ENCODE measurements at regions not wholly inside any gene's neighbourhood (a gene's known extent, or its start where the extent isn't known, plus 50 kb on each side); places are given as distances from the start of the nearest gene placed in this dataset.

DNA sequence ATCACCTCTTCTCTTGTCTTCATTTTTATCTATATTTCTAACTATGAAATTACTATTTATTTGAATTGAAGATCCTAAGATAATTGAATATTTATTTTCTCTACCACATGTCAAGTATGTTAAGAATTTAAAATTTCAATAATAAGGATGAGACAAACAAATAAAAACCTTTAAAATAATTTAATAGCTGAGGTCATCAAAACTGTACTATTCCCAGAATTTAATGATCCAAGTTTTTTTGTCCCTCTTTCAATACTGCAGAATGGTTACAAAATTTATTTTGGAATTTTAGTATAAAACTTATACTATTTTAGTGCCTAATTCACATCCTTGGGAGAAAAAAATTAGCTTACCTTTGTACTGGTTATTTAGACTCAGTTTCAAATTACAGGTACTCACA is 774.9 kb downstream of the ROBO2 start:
- Histone ChIP-seq H3K4me3 (ENCODE audit: low read depth, low read length) (no peak overlapping the region), H3K36me3 (ENCODE audit: control insufficient read depth, insufficient read depth, low read length) (no peaks in the 10 kb centered on the region), H3K27me3 (ENCODE audit: control insufficient read depth, insufficient read depth, low read length) (no peaks in the 10 kb centered on the region)
- POLR2A ChIA-PET: no interaction called here
- CTCF ChIA-PET: interaction anchor here (1.3 to 1.6 kb wide), 2 partner anchors 10 to 552 kb away, joined by 3 to 6 read pairs; no protein-coding TSS in a partner anchor
- TF ChIP-seq, protein P1, sequence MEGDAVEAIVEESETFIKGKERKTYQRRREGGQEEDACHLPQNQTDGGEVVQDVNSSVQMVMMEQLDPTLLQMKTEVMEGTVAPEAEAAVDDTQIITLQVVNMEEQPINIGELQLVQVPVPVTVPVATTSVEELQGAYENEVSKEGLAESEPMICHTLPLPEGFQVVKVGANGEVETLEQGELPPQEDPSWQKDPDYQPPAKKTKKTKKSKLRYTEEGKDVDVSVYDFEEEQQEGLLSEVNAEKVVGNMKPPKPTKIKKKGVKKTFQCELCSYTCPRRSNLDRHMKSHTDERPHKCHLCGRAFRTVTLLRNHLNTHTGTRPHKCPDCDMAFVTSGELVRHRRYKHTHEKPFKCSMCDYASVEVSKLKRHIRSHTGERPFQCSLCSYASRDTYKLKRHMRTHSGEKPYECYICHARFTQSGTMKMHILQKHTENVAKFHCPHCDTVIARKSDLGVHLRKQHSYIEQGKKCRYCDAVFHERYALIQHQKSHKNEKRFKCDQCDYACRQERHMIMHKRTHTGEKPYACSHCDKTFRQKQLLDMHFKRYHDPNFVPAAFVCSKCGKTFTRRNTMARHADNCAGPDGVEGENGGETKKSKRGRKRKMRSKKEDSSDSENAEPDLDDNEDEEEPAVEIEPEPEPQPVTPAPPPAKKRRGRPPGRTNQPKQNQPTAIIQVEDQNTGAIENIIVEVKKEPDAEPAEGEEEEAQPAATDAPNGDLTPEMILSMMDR (IDR thresholded peaks at IDR 0.05; ENCODE audit: insufficient read depth, low read depth, low read length): no peak
- DNase-seq (ENCODE audit: low read depth): no peak

DNA sequence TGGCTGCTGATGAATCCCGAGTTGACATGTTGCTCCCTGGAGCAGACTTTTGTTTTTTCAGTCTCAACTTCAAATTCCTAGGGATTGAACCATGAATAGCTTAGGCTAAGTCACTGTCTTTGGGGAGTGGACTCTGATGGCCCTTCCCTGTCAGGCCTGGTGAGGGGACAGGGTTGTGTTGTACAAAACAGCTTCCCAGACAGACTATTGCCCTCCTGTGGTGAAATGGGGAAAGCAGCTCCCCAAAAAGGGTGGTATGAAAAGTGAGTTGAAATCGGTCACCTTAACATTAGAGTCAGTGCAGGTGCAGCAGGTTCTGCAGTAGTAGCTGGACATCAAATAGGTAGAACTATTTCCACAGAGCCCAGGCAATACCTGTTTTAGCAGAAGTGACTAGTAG is 775.6 kb downstream of the ROBO2 start:
- Histone ChIP-seq H3K36me3 (ENCODE audit: control insufficient read depth, insufficient read depth, low read length) (no peaks in the 10 kb centered on the region), H3K4me3 (ENCODE audit: low read depth, low read length) (no peak overlapping the region), H3K27me3 (ENCODE audit: control insufficient read depth, insufficient read depth, low read length) (no peaks in the 10 kb centered on the region)
- POLR2A ChIA-PET: no interaction called here
- DNase-seq (ENCODE audit: low read depth): no peak
- CTCF ChIA-PET: interaction anchor here (1.3 to 1.6 kb wide), 2 partner anchors 10 to 553 kb away, joined by 3 to 6 read pairs; no protein-coding TSS in a partner anchor
- TF ChIP-seq, protein P1 (IDR thresholded peaks at IDR 0.05; ENCODE audit: insufficient read depth, low read depth, low read length): peak; percentile 49

DNA sequence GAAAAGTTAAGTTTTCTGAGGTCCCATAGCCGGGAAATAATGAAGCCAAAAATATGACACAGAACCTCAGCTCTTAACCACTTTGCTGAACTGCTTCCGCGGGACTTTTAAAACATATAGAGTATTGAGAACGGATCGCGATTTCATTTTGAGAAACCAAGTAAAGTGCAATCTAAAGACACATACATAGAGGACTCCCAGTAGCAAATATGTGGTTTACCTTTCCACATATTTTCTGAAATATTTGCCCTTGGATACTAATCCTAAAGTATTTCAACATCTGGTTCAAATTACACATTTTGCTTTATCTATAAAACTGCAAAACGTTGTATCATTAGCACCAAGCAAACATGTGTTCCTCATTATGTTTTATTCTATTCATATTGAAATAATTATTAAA is 776.5 kb downstream of the ROBO2 start:
- H3K36me3 ChIP-seq (ENCODE audit: control insufficient read depth, insufficient read depth, low read length): no peaks in the 10 kb centered on the region
- TF ChIP-seq, protein P1 (IDR thresholded peaks at IDR 0.05; ENCODE audit: insufficient read depth, low read depth, low read length): no peak
- POLR2A ChIA-PET: no interaction called here
- CTCF ChIA-PET: no interaction called here
- peak; percentile 39 for DNase-seq (ENCODE audit: low read depth)
- no peaks in the 10 kb centered on the region for H3K27me3 ChIP-seq (ENCODE audit: control insufficient read depth, insufficient read depth, low read length)
- no peak overlapping the region for H3K4me3 ChIP-seq (ENCODE audit: low read depth, low read length)

DNA sequence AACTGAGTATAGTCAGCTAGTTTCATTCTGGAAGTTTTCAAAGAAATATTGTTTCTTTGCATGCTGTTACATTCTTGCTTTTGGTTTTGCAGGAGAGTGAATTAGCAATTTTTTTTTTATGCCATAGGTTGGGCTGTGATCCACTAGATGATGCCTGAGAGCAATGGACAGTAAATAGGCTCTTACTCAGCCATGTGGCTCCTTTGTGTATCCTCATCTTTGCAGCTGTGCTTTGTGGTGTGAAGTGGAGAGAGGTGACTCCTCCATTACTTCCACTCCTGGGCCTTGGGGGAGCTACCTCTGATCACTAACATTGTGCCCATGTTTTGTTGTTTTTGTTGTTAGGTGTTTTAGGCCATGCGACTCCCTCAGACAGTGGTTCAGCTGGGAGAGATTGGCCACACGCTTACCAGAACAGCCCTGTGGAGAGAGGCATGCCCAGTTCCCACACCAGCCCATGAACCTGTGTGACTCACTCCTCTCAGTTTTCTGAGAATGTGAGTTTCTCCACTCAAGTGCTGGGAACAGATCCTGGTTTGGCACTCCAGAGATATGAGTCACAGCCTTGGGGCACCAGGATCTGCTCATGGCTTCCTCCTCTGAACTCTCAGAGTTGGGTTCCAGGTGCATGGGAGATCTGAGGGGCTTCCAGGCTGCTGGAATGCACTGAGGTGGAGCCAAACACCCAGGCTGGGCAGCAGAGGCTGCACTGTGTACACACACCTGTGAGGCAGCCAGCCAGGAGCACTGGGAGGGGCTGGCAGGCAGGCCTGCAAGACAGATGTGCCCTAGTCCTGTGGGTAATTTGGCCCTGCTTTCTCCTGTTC is 785.3 kb downstream of the ROBO2 start:
- CTCF ChIA-PET: interaction anchor here (0.5 to 2.3 kb wide), 2 partner anchors 10 to 834 kb away, joined by 3 to 6 read pairs; no protein-coding TSS in a partner anchor
- TF ChIP-seq, protein P1 (IDR thresholded peaks at IDR 0.05; ENCODE audit: insufficient read depth, low read depth, low read length): no peak

DNA sequence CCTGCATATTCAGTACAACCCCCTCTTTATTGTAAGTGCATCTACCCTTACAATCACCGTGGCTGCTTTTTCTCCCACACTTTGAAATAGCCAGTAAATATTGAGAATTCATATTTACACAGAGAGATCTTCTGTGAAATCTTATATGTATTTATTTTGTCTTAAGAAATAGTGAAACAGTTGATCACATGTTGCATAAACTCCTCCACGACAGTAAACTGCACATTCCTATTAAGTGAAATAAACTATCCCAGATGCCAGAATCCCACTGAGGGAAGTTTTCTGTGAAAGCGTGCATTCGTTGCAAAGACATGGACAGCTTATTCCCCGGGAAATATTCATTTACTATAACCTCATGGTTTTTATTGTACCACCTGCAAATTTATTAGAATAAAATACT is 796.0 kb downstream of the ROBO2 start:
- Histone ChIP-seq H3K36me3 (ENCODE audit: control insufficient read depth, insufficient read depth, low read length) (no peaks in the 10 kb centered on the region), H3K27me3 (ENCODE audit: control insufficient read depth, insufficient read depth, low read length) (no peaks in the 10 kb centered on the region), H3K4me3 (ENCODE audit: low read depth, low read length) (no peak overlapping the region)
- peak; percentile 41 for DNase-seq (ENCODE audit: low read depth)
- CTCF ChIA-PET: no interaction called here
- POLR2A ChIA-PET: no interaction called here
- TF ChIP-seq, protein P1 (IDR thresholded peaks at IDR 0.05; ENCODE audit: insufficient read depth, low read depth, low read length): no peak

More for the DNA sequence above, 785.3 kb downstream of the ROBO2 start:
- Histone ChIP-seq H3K27me3 (ENCODE audit: control insufficient read depth, insufficient read depth, low read length) (no peaks in the 10 kb centered on the region), H3K4me3 (ENCODE audit: low read depth, low read length) (no peak overlapping the region), H3K36me3 (ENCODE audit: control insufficient read depth, insufficient read depth, low read length) (no peaks in the 10 kb centered on the region)
- DNase-seq (ENCODE audit: low read depth): peak; percentile 88
- POLR2A ChIA-PET: no interaction called here
